ENCODE measurements at regions not wholly inside any gene's neighbourhood (a gene's known extent, or its start where the extent isn't known, plus 50 kb on each side); places are given as distances from the start of the nearest gene placed in this dataset.

DNA sequence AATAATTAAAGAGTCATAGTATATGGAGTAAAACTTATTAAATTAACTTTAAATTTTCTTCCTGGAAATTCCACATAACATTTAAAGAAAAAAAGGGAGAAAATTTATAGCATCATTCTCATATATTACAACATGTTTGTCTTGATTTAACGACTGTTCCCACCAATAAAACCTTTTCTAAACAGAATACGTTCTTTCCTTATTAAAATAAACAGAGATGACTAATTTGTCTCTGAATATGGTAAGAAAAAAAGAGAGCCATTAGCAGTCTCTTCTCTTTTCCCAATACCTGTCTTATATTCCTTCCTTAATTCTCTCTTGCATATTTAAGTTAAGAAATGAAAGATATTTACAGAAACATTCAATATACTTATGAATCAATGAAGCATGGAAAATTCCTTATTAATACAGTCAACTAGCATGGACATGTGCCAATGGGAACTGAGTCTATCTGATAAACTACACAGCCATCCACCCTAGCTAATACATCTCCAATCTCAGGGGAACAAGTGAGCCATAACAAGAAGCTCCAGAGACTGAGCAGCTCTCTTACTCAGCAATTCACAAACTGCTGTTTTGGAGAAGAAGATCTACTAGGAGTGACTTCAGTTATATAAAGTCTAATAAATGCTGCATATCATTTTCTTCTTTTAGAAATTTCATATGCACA lies 347.1 kb upstream of the MANEA start:
- TF ChIP-seq, protein P1, sequence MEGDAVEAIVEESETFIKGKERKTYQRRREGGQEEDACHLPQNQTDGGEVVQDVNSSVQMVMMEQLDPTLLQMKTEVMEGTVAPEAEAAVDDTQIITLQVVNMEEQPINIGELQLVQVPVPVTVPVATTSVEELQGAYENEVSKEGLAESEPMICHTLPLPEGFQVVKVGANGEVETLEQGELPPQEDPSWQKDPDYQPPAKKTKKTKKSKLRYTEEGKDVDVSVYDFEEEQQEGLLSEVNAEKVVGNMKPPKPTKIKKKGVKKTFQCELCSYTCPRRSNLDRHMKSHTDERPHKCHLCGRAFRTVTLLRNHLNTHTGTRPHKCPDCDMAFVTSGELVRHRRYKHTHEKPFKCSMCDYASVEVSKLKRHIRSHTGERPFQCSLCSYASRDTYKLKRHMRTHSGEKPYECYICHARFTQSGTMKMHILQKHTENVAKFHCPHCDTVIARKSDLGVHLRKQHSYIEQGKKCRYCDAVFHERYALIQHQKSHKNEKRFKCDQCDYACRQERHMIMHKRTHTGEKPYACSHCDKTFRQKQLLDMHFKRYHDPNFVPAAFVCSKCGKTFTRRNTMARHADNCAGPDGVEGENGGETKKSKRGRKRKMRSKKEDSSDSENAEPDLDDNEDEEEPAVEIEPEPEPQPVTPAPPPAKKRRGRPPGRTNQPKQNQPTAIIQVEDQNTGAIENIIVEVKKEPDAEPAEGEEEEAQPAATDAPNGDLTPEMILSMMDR (conservative IDR thresholded peaks at IDR 0.05; ENCODE audit: low read depth in 2 of 2), result no peak
- TF ChIP-seq POLR2AphosphoS5 (IDR thresholded peaks at IDR 0.05; ENCODE audit: low read depth) (no peak), EZH2 (IDR thresholded peaks at IDR 0.05; ENCODE audit: low read depth, unreplicated experiment) (no peak), STAT1 (IDR thresholded peaks at IDR 0.05; ENCODE audit: unreplicated experiment) (no peak)
- TF ChIP-seq, protein P2, sequence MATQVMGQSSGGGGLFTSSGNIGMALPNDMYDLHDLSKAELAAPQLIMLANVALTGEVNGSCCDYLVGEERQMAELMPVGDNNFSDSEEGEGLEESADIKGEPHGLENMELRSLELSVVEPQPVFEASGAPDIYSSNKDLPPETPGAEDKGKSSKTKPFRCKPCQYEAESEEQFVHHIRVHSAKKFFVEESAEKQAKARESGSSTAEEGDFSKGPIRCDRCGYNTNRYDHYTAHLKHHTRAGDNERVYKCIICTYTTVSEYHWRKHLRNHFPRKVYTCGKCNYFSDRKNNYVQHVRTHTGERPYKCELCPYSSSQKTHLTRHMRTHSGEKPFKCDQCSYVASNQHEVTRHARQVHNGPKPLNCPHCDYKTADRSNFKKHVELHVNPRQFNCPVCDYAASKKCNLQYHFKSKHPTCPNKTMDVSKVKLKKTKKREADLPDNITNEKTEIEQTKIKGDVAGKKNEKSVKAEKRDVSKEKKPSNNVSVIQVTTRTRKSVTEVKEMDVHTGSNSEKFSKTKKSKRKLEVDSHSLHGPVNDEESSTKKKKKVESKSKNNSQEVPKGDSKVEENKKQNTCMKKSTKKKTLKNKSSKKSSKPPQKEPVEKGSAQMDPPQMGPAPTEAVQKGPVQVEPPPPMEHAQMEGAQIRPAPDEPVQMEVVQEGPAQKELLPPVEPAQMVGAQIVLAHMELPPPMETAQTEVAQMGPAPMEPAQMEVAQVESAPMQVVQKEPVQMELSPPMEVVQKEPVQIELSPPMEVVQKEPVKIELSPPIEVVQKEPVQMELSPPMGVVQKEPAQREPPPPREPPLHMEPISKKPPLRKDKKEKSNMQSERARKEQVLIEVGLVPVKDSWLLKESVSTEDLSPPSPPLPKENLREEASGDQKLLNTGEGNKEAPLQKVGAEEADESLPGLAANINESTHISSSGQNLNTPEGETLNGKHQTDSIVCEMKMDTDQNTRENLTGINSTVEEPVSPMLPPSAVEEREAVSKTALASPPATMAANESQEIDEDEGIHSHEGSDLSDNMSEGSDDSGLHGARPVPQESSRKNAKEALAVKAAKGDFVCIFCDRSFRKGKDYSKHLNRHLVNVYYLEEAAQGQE (IDR thresholded peaks at IDR 0.05; ENCODE audit: unreplicated experiment), result no peak

All from GM23338 (cell line).